GM13977 (cell line): ENCODE measurements at regions not wholly inside any gene's neighbourhood (a gene's known extent, or its start where the extent isn't known, plus 50 kb on each side); places are given as distances from the start of the nearest gene placed in this dataset.

Source experiments
- DNase-seq: peaks from one replicate; pipeline ENCODE4 v3.0.0; 2012; ENCODE audit warnings: low spot score
- CTCF ChIP-seq: IDR thresholded peaks from 2 replicates; pipeline ENCODE4 v1.5.1; 2012; ENCODE audit warnings: mild to moderate bottlenecking, control low read depth; ENCODE audit not compliant: insufficient read depth; ENCODE audit errors: extremely low read depth, missing control alignments
- in situ Hi-C: fragments of 300-500 bp; cut with MboI; formaldehyde crosslinking; loops from one replicate; pipeline ENCODE4 v1.12.0; 2022; ENCODE audit warnings: low sequenced_read_pairs, low pct_unique_long_range_greater_than_20kb, mixed read lengths, inconsistent platforms; ENCODE audit not compliant: unreplicated experiment

- in situ Hi-C loops = no loop called here
- DNase-seq = no peak
- no peak for TF ChIP-seq CTCF
Observed at GRCh38 chr6:101077344-101077743, 196.2 kb upstream of the ASCC3 start.

- no peak for TF ChIP-seq CTCF
- in situ Hi-C loops = no loop called here
- no peak for DNase-seq
Observed at GRCh38 chr6:101079696-101080270, 198.7 kb upstream of the ASCC3 start.

- no peak for TF ChIP-seq CTCF
- in situ Hi-C loops = no loop called here
- DNase-seq = no peak
Observed at GRCh38 chr6:101080597-101080996, 199.5 kb upstream of the ASCC3 start.

GRCh38 chr6:101083533-101084175 lies 202.5 kb upstream of the ASCC3 start:
- DNase-seq = no peak
- TF ChIP-seq CTCF = no peak
- in situ Hi-C loops = no loop called here

GRCh38 chr6:101085327-101085726 lies 204.2 kb upstream of the ASCC3 start:
- in situ Hi-C loops = no loop called here
- no peak for DNase-seq

GRCh38 chr6:101086473-101086872 lies 205.3 kb upstream of the ASCC3 start:
- in situ Hi-C loops = no loop called here
- DNase-seq = no peak
- TF ChIP-seq CTCF = no peak

More at GRCh38 chr6:101085327-101085726, 204.2 kb upstream of the ASCC3 start:
- no peak for TF ChIP-seq CTCF

- in situ Hi-C loops = no loop called here
- TF ChIP-seq CTCF = no peak
- DNase-seq = no peak
Observed at GRCh38 chr6:101088594-101088993, 207.5 kb upstream of the ASCC3 start.
